PFSK-1 (cell line): ENCODE measurements at regions not wholly inside any gene's neighbourhood (a gene's known extent, or its start where the extent isn't known, plus 50 kb on each side); places are given as distances from the start of the nearest gene placed in this dataset.

ENCODE experiments used
- FOXP2 ChIP-seq: optimal IDR thresholded peaks from 2 replicates; pipeline ENCODE3; 2011; ENCODE audit warnings: borderline replicate concordance, control low read depth, inconsistent platforms; ENCODE audit not compliant: insufficient read depth; ENCODE audit errors: extremely low read length, extremely low read depth
- POLR2AphosphoS5 ChIP-seq: IDR thresholded peaks from 2 replicates; pipeline ENCODE4 v1.6.1; 2012; ENCODE audit warnings: low read depth, mild to moderate bottlenecking, control low read depth, low read length, moderate library complexity
- REST ChIP-seq, 2 experiments: IDR thresholded peaks; 2 replicates each; pipeline versions ENCODE4 v1.6.1 to v1.8.0; 2011 to 2012; ENCODE audit warnings: low read depth in 2 of 2, low read length in 2 of 2, control low read depth in 1 of 2, inconsistent platforms in 1 of 2, mild to moderate bottlenecking in 1 of 2, moderate library complexity in 1 of 2; ENCODE audit not compliant: insufficient read depth in 1 of 2
- SIN3A ChIP-seq: IDR thresholded peaks from 2 replicates; pipeline ENCODE4 v1.6.1; 2012; ENCODE audit warnings: mild to moderate bottlenecking, low read length, moderate library complexity, borderline replicate concordance; ENCODE audit not compliant: insufficient read depth
- TAF1 ChIP-seq: IDR thresholded peaks from 2 replicates; pipeline ENCODE4 v1.6.1; 2012; ENCODE audit warnings: low read length, control low read depth, borderline replicate concordance; ENCODE audit not compliant: insufficient read depth

- TF ChIP-seq SIN3A (no peak), REST (IDR thresholded peaks at IDR 0.05; ENCODE audit: insufficient read depth in 1 of 2, low read depth in 2 of 2, low read length in 2 of 2) (no peak), POLR2AphosphoS5 (no peak), FOXP2 (no peak), TAF1 (no peak)
Observed at GRCh38 chr5:171659896-171660295, 125.7 kb upstream of the SMIM23 start.

- no peak for TF ChIP-seq REST (IDR thresholded peaks at IDR 0.05; ENCODE audit: insufficient read depth in 1 of 2, low read depth in 2 of 2, low read length in 2 of 2)
- TF ChIP-seq POLR2AphosphoS5: no peak
- no peak for TF ChIP-seq SIN3A
- TF ChIP-seq FOXP2: no peak
- TF ChIP-seq TAF1: no peak
Observed at GRCh38 chr5:171660434-171660833, 125.2 kb upstream of the SMIM23 start.

GRCh38 chr5:171661143-171661542 is 124.5 kb upstream of the SMIM23 start:
- TF ChIP-seq REST (IDR thresholded peaks at IDR 0.05; ENCODE audit: insufficient read depth in 1 of 2, low read depth in 2 of 2, low read length in 2 of 2) (no peak), SIN3A (no peak), TAF1 (no peak), POLR2AphosphoS5 (no peak), FOXP2 (no peak)

- TF ChIP-seq TAF1 (no peak), POLR2AphosphoS5 (no peak), SIN3A (no peak), REST (IDR thresholded peaks at IDR 0.05; ENCODE audit: insufficient read depth in 1 of 2, low read depth in 2 of 2, low read length in 2 of 2) (no peak), FOXP2 (no peak)
Observed at GRCh38 chr5:171663311-171664085, 122.1 kb upstream of the SMIM23 start.
